Endothelial cell of umbilical vein (primary cell): ENCODE measurements at regions not wholly inside any gene's neighbourhood (a gene's known extent, or its start where the extent isn't known, plus 50 kb on each side); places are given as distances from the start of the nearest gene placed in this dataset.

Source experiments
- BruUV-seq: library from RNA; stranded (reverse); fragments of 400-500 nt; replicated peaks from 2 replicates; lab custom pipeline; 2021; lab: Mats Ljungman, UMichigan
- CTCF ChIA-PET: fragments of 300-600, 350-600 bp; sonication (Branson Sonifier 250); formaldehyde crosslinking; loops from one replicate; lab custom pipeline; 2021; ENCODE audit warnings: antibody characterized with exemption, inconsistent platforms; lab: Charles Lee
- POLR2A ChIA-PET: fragments of 300-600, 350-600 bp; sonication (Branson Sonifier 250); formaldehyde crosslinking; loops from one replicate; lab custom pipeline; 2021; ENCODE audit warnings: antibody characterized with exemption, inconsistent platforms; lab: Charles Lee
- DNase-seq: peaks from one replicate; pipeline ENCODE4 v3.0.0-alpha.2; 2011; ENCODE audit warnings: low read depth, low spot score
- FAIRE-seq: peaks from 2 replicates; lab custom pipeline; 2011; peaks lifted over from hg19 to GRCh38; lab: Jason Lieb, UNC
- H2AFZ ChIP-seq: 2 replicates; pipeline ENCODE4 v1.6.0; 2012; ENCODE audit warnings: low read depth, low read length, control low read depth, inconsistent platforms
- H3K27ac ChIP-seq: 2 replicates; pipeline ENCODE4 v1.5.1; 2011; ENCODE audit warnings: low read depth, mild to moderate bottlenecking, control low read depth, low read length, moderate library complexity; ENCODE audit not compliant: insufficient read depth
- H3K27me3 ChIP-seq, 2 experiments: 2 replicates each; pipeline versions ENCODE4 v1.6.0 to v1.6.1; 2011; ENCODE audit warnings: low read length in 2 of 2, mixed read lengths in 1 of 2; ENCODE audit not compliant: control insufficient read depth in 2 of 2, insufficient read depth in 2 of 2
- H3K36me3 ChIP-seq, 2 experiments: 2 replicates in 1 of 2; 3 replicates in 1 of 2; pipeline ENCODE4 v1.5.1; 2011; ENCODE audit warnings: low read length in 2 of 2, mild to moderate bottlenecking in 1 of 2, moderate library complexity in 1 of 2; ENCODE audit not compliant: control insufficient read depth in 2 of 2, insufficient read depth in 2 of 2; ENCODE audit errors: extremely low read depth in 1 of 2
- H3K4me1 ChIP-seq: 3 replicates; pipeline ENCODE4 v1.5.1; 2011; ENCODE audit warnings: mild to moderate bottlenecking, low read length; ENCODE audit not compliant: control insufficient read depth, insufficient read depth; ENCODE audit errors: extremely low read depth
- H3K4me2 ChIP-seq: 2 replicates; pipeline ENCODE4 v1.6.1; 2011; ENCODE audit warnings: low read length, control low read depth, mixed read lengths; ENCODE audit not compliant: insufficient read depth
- H3K4me3 ChIP-seq, 3 experiments: fragments of 200-600 bp in 1 of 3; sonication (generic), shearing (Covaris generic) in 1 of 3; replicated peaks in 1 of 3; 2 replicates each; pipeline ENCODE4 v1.5.1; 2011 to 2016; ENCODE audit warnings: control low read depth in 3 of 3, low read length in 3 of 3, mild to moderate bottlenecking in 2 of 3, inconsistent platforms in 1 of 3, low read depth in 1 of 3, moderate library complexity in 1 of 3; ENCODE audit not compliant: insufficient read depth in 1 of 3
- H3K79me2 ChIP-seq: 2 replicates; pipeline ENCODE4 v1.6.0; 2012; ENCODE audit warnings: low read length, inconsistent platforms; ENCODE audit not compliant: control insufficient read depth, insufficient read depth
- H3K9ac ChIP-seq: replicated peaks from 2 replicates; pipeline ENCODE3; 2011; ENCODE audit warnings: low read length, control low read depth; ENCODE audit not compliant: insufficient read depth; ENCODE audit errors: extremely low read depth
- H3K9me1 ChIP-seq: replicated peaks from 3 replicates; pipeline ENCODE4 v1.6.0; 2011; ENCODE audit warnings: mild to moderate bottlenecking, low read length; ENCODE audit not compliant: control insufficient read depth, insufficient read depth; ENCODE audit errors: extremely low read depth
- H3K9me3 ChIP-seq: replicated peaks from 2 replicates; pipeline ENCODE4 v1.5.1; 2012; ENCODE audit warnings: low read length, inconsistent platforms; ENCODE audit not compliant: control insufficient read depth, insufficient read depth
- H4K20me1 ChIP-seq: replicated peaks from 2 replicates; pipeline ENCODE3; 2011; ENCODE audit warnings: mild to moderate bottlenecking, low read length; ENCODE audit not compliant: control insufficient read depth, insufficient read depth; ENCODE audit errors: extremely low read depth
- EZH2 ChIP-seq: IDR thresholded peaks from 2 replicates; pipeline ENCODE4 v1.6.1; 2012; ENCODE audit warnings: borderline replicate concordance, low read depth, mild to moderate bottlenecking, moderate library complexity, low read length, inconsistent platforms; ENCODE audit not compliant: severe bottlenecking
- FOS ChIP-seq: IDR thresholded peaks from 2 replicates; pipeline ENCODE4 v1.6.1; 2011; ENCODE audit warnings: mild to moderate bottlenecking, low read length, moderate library complexity, borderline replicate concordance; ENCODE audit not compliant: insufficient read depth
- JUN ChIP-seq: IDR thresholded peaks from 2 replicates; pipeline ENCODE4 v1.6.1; 2011; ENCODE audit warnings: borderline replicate concordance, low read depth; ENCODE audit not compliant: insufficient read length, insufficient read depth
- POLR2A ChIP-seq: IDR thresholded peaks from 2 replicates; pipeline ENCODE4 v1.6.1; 2012; ENCODE audit warnings: low read depth, mild to moderate bottlenecking, control low read depth, low read length
- POLR2AphosphoS5 ChIP-seq: IDR thresholded peaks from 2 replicates; pipeline ENCODE4 v1.6.1; 2012; ENCODE audit warnings: low read depth, mild to moderate bottlenecking, control low read depth, low read length, moderate library complexity; ENCODE audit not compliant: insufficient read depth
- dilution Hi-C: fragments of 300-500 bp; cut with MboI; formaldehyde crosslinking; loops from one replicate; pipeline ENCODE4 v1.15.0; 2019; ENCODE audit warnings: low sequenced_read_pairs; ENCODE audit not compliant: extremely low pct_ligation_motif_present
- intact Hi-C: fragments of 100-400 bp; cut with micrococcal nuclease; formaldehyde crosslinking; loops from one replicate; pipeline ENCODE4 v1.10.0; 2022
- TF ChIP-seq, protein P1 (sequence below): IDR thresholded peaks from 2 replicates; pipeline ENCODE4 v1.6.1; 2011; ENCODE audit not compliant: insufficient read depth, insufficient read length

GRCh38 chr2:49294225-49294624 lies 139.9 kb upstream of the FSHR start:
- intact Hi-C loops = no loop called here
- H3K9ac ChIP-seq = no peak overlapping the region
- no peaks in the 10 kb centered on the region for H3K4me1 ChIP-seq
- dilution Hi-C loops = no loop called here
- DNase-seq (no peak), FAIRE-seq (no peak)
- no peak overlapping the region for H3K4me2 ChIP-seq
- CTCF ChIA-PET = no interaction called here
- BruUV-seq = no TSS peak
- no peaks in the 10 kb centered on the region for H3K9me3 ChIP-seq
- H3K27me3 ChIP-seq = no peaks in the 10 kb centered on the region
- H3K79me2 ChIP-seq = no peaks in the 10 kb centered on the region
- H3K9me1 ChIP-seq = no peaks in the 10 kb centered on the region
- POLR2A ChIA-PET = no interaction called here
- H3K36me3 ChIP-seq = no peaks in the 10 kb centered on the region
- TF ChIP-seq, protein P1, sequence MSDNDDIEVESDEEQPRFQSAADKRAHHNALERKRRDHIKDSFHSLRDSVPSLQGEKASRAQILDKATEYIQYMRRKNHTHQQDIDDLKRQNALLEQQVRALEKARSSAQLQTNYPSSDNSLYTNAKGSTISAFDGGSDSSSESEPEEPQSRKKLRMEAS = no peak
- TF ChIP-seq EZH2 (no peak), JUN (no peak), FOS (no peak), POLR2A (no peak), POLR2AphosphoS5 (no peak)
- H3K4me3 ChIP-seq = no peak overlapping the region
- no peak overlapping the region for H2AFZ ChIP-seq
- no peaks in the 10 kb centered on the region for H4K20me1 ChIP-seq
- H3K27ac ChIP-seq = no peak overlapping the region

GRCh38 chr2:49291619-49292018 lies 137.3 kb upstream of the FSHR start:
- Histone ChIP-seq H4K20me1 (no peaks in the 10 kb centered on the region), H2AFZ (no peak overlapping the region), H3K27ac (no peak overlapping the region), H3K9me1 (no peaks in the 10 kb centered on the region), H3K4me3 (no peak overlapping the region), H3K36me3 (no peaks in the 10 kb centered on the region), H3K9ac (no peak overlapping the region), H3K27me3 (no peaks in the 10 kb centered on the region), H3K9me3 (no peaks in the 10 kb centered on the region), H3K4me2 (no peak overlapping the region), H3K79me2 (no peaks in the 10 kb centered on the region), H3K4me1 (peaks cover 4% of the 10 kb centered on the region)
- dilution Hi-C loops = no loop called here
- CTCF ChIA-PET = no interaction called here
- no TSS peak for BruUV-seq
- POLR2A ChIA-PET = no interaction called here
- DNase-seq (no peak), FAIRE-seq (no peak)
- intact Hi-C loops = no loop called here
- no peak for TF ChIP-seq FOS
